GM21825 (cell line): ENCODE measurements at regions not wholly inside any gene's neighbourhood (a gene's known extent, or its start where the extent isn't known, plus 50 kb on each side); places are given as distances from the start of the nearest gene placed in this dataset.
"Not testable (repeated sequence)": the region's sequence is repeated elsewhere in the genome, so short reads cannot be mapped to it uniquely, and the experiment has no call there.

Experiments
- ATAC-seq: cut with Tn5 transposase; IDR thresholded peaks from one replicate; pipeline ENCODE4 v1.9.1; 2021; ENCODE audit warnings: mild to moderate bottlenecking, moderate library complexity; ENCODE audit not compliant: unreplicated experiment

DNA sequence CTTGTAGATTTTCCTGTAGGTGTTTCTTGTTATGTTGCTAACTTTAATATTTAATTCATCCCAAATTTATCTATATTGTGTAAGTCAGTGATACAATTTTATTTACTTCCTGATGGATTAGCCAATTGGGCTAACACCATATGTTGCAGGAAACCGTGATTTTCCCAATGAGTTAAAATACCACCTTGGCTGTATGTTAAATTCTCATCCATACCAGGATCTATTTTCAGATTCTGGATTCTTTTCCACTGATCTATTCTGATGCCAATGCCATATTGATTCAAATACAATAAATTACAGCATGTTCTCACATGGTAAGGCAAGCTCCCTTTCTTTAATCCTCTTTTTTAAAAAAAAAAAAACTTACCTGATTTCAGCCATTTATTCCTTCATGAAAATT, 85.8 kb upstream of the DNAJC10 start:
- ATAC-seq, result no peak

DNA sequence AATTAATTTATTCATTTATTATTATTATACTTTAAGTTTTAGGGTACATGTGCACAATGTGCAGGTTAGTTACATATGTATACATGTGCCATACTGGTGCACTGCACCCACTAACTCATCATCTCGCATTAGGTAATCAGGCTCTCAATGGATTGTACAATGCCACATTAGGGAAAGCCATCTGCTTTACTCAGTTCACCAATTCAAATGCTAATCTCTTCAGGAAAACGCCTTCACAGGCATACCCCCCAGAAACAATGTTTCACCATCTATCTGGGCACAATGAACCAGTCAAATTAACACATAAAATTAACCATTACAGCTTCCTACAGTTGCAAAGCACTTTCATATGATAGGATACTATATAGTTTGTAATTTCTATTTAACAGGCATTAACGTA, 84.8 kb upstream of the DNAJC10 start:
- ATAC-seq, result no peak

DNA sequence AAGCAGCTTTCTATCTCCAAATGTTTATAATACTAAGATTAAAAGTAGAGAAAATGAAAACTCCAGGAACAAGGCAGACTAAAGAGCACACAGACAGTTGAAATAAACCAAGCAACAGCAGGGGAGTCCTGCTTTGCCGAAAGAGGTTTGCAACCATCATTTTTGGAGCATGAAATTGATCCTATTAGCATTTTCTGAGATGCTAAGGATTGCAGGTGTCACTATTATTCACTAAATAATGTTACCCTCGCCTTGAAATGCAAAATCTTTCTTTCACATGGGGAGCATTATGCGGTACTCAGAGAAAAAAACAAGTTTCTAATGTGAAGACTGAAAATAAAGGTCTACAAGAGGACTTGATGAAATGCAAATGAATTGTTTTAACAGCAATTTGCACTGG, 81.7 kb upstream of the DNAJC10 start:
- ATAC-seq, result no peak

DNA sequence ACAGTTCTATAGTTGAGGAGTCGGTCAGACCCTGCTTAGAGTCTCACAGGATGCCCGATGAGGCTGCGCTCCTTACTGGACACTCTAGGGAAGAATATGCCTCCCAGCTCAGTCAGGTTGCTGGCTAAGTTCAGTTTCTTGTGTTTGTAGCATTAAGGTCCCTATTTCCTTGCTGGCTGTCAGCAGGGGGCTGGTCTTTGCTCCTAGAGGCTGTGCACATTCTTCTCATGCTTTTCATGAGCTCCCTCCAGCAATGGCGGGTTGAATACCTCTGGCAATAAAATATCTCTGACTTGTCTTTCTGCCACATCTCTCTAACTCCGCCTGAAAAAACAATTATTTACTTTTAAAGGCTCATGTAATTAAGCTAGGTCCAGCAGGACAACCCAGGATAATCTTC, 79.4 kb upstream of the DNAJC10 start:
- ATAC-seq, result no peak

DNA sequence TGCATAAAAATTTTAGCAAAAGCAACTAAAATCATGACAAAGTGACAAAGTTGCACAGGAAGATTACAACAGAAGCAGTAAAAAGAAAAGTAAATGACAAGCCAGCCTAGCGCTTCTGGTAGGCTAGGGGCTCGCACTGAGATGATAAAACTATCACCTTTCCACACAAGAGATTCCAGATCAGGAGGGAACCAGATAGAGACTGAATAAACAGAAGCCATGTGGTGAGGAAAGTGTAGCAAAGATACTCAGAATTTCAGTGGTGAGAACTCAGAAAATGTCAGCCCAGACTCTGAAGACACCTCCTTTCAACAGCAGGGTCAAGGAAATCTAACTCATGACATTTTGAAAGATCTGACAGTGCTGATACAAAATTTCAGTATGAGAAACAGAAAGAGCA, 77.4 kb upstream of the DNAJC10 start:
- no peak for ATAC-seq

DNA sequence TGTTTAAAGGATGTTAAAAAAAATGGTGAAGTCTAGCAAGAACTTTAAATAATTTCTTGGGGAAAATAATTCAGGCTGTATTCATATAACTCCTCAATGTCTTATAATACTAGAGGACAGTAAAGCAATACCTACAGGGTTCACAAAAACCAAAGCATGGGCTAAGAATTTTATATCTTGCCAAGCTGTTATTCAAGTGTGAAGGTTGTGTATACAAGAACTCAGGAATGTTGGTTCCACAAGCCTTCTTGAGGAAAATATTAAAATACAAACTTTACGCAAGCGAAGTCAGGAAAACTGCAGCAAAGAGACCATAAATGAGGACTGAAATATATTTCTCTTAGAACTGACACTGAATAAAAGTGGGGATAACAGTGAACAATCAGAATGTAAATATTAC, 76.1 kb upstream of the DNAJC10 start:
- ATAC-seq, result no peak

DNA sequence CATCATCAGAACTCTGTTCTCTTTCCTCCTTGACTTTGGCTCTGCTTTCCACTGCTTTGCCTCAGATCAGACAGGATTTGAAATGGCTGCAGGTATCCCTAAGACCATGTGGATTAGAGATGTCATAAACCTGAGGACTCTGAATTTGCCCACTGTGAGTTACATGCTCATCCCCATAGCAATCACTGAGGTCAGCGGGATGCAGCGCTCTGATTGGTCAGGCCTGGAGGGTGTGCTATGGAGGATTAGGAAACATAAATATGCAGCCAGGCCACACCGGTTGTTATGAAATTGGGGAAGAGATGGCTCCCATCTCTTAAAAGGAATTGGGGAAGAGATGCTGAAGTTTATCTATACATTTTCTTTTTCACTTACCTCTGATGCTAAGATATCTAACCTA, 73.7 kb upstream of the DNAJC10 start:
- peak; percentile 100 for ATAC-seq

DNA sequence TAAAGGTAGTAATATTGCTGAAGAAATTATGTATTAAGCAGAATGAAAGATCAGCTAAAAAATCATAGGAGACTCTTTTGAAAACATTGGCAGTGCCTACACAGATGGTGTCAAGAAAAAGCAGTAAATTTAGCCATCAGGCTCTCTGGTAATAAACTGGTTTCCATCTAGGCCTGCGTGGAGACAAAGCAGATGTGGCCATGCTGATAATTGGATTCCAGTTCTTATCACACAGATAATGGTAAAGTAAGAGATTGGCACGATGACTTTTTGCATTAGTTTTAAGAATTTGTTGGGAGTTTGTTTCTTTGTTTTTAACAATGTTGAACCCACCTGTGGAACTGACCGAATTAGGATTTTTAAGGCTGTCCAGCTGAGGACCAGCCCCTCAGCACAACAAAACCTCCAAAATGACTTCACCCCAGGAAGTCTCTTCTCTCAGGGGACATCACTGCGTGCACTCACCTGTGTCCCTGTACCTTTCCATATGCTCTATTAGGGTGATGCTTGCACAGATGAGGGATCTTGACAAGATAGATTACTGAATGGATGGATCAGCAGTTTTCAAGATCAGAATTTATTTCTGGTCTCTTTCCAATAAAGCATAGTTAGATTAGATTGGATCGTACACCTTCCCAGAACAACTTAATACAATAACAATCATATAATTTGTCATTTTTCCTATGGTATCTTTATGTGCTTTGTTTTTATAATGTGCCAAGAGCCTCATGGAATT, 69.1 kb upstream of the DNAJC10 start:
- no peak for ATAC-seq

DNA sequence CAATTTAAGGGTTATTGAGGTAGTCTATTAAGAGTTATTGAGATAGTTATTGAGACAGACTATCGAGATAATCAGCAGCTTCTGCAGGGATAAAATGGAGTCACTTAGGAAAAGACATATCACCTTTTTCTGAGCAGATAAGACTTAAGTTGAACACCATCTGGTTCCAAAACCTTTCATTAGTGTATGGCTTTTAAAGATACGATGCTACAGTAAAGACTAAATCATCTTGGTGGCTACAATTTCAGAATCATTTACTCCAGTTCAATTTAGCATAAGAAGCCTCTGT, 68.6 kb upstream of the DNAJC10 start:
- no peak for ATAC-seq

DNA sequence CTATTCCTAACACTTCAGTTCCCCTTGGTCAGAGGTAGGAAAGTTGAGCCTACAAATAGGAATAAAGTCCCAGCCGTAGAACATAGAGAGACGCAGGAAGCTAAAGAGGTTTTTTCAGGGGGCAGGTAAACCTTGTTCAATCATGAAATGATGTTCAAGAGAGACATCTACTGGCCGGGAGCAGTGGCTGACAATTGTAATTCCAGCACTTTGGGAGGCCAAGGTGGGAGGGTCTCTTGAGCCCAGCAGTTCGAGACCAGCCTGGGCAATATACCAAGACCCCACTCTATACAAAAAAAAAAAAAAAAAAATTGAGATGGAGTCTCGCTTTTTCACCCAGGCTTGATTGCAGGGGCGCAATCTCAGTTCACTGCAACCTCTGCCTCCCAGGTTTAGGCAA, 66.7 kb upstream of the DNAJC10 start:
- peak; percentile 59 for ATAC-seq

DNA sequence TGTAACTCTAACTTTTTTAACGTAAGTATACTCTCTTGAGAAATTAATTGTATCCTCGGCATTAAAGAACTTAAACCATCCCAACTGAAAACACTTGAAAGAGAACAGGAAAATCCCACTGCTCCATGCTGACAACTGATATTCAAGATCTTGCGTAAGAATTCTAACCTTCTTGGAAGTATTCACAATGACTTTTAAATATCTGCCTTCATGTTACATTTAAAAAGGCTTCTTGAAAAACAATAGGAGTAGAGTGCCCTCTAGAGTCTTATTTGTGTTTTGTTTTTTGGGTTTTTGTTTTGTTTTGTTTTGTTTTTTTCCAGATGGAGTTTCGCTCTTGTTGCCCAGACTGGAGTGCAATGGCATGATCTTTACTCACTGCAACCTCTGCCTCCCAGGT, 65.4 kb upstream of the DNAJC10 start:
- ATAC-seq, result no peak

DNA sequence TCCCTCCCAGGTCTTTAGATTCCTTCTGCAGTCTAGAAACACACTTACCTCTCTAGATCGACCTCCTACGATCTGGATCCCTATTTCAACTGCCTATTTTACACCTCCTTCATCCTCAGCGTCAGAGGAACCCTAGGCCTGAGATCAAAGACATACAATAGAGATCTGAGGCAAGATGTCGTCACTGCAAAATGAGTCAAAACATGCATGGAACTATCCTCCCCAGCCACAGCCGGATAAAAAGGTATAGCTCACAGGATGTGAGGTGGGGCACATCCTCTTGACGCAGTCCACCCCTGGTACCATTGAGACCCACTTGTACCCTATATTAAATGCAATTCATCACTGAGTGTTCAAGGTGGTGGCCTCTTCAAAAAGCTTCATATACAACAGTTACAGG, 63.7 kb upstream of the DNAJC10 start:
- no peak for ATAC-seq

DNA sequence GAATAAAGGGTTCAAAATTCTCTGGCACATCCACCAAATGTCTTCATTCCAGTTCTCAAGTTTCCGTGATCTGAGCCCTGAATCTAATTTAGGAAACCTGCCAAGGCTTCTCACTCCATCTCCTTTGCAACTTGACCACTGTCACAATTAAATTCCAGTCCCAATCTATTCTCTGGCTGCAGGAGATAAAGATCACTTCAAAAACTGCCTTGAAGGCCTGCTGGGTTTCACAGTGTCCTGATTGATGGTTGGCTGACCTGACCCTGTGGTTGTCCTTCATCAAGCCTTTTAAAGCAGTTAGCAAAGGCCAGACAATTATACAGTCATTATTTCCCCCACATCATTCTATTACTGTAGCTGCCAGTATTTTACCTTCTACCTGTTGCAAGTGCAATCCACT, 60.3 kb upstream of the DNAJC10 start:
- no peak for ATAC-seq

DNA sequence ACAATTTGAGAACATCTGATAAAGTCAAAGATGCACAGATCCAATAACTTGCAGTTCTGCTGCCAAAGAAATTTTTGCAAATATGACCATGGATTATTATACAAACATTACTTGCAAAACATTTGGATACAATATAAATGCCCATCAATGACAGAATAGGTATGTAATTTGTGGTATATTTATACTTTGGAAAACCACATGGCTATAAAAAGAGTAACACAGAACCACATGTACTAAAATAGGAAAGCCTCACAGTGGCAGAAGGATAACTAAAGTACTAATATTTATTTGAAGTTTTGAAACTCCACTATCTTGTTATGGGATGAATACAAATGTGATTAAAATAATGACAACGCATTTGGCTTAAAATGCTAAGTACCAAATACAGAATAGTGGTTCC, 51.8 kb upstream of the DNAJC10 start:
- ATAC-seq, result no peak

DNA sequence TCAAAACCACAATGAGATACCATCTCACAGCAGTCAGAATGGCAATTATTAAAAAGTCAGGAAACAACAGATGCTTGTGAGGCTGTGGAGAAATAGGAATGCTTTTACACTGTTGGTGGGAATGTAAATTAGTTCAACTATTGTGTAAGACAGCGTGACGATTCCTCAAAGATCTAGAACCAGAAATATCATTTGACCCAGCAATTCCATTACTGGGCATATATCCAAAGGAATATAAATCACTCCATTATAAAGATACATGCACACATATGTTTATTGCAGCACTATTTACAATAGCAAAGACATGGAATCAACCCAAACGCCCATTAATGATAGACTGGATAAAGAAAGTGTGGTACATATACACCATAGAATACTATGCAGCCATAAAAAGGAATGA, 50.6 kb upstream of the DNAJC10 start:
- ATAC-seq, result not testable (repeated sequence)
